GM19025 (cell line): ENCODE measurements at regions not wholly inside any gene's neighbourhood (a gene's known extent, or its start where the extent isn't known, plus 50 kb on each side); places are given as distances from the start of the nearest gene placed in this dataset.
"Not testable (repeated sequence)": the region's sequence is repeated elsewhere in the genome, so short reads cannot be mapped to it uniquely, and the experiment has no call there.

ENCODE experiments used
- ATAC-seq: cut with Tn5 transposase; IDR thresholded peaks from one replicate; pipeline ENCODE4 v1.9.1; 2021; ENCODE audit warnings: mild to moderate bottlenecking, low read depth, moderate library complexity; ENCODE audit not compliant: unreplicated experiment

- no peak for ATAC-seq
These were observed 790.2 kb downstream of the PRELID2 start for GRCh38 chr5:145044970-145045369.

GRCh38 chr5:145028626-145029025 is 806.5 kb downstream of the PRELID2 start:
- no peak for ATAC-seq

- no peak for ATAC-seq
These were observed 807.9 kb downstream of the PRELID2 start for GRCh38 chr5:145027286-145027685.

GRCh38 chr5:145025775-145026174 is 809.4 kb downstream of the PRELID2 start:
- no peak for ATAC-seq

GRCh38 chr5:145015146-145015545 is 820.0 kb downstream of the PRELID2 start:
- ATAC-seq: no peak

- no peak for ATAC-seq
These were observed 821.0 kb downstream of the PRELID2 start for GRCh38 chr5:145014109-145014508.

- ATAC-seq: no peak
These were observed 824.3 kb downstream of the PRELID2 start for GRCh38 chr5:145010834-145011233.

GRCh38 chr5:145008876-145009530 is 826.1 kb downstream of the PRELID2 start:
- no peak for ATAC-seq

- not testable (repeated sequence) for ATAC-seq
These were observed 823.7 kb downstream of the KCTD16 start for GRCh38 chr5:144994356-144994755.

GRCh38 chr5:144983101-144983500 is 812.4 kb downstream of the KCTD16 start:
- ATAC-seq: no peak

GRCh38 chr5:144979516-144980264 is 809.0 kb downstream of the KCTD16 start:
- no peak for ATAC-seq

- no peak for ATAC-seq
These were observed 801.6 kb downstream of the KCTD16 start for GRCh38 chr5:144972317-144972716.

GRCh38 chr5:144971108-144971850 is 800.6 kb downstream of the KCTD16 start:
- ATAC-seq: no peak

GRCh38 chr5:144960296-144960695 is 789.6 kb downstream of the KCTD16 start:
- no peak for ATAC-seq

GRCh38 chr5:144958002-144958401 is 787.3 kb downstream of the KCTD16 start:
- no peak for ATAC-seq

- ATAC-seq: no peak
These were observed 780.3 kb downstream of the KCTD16 start for GRCh38 chr5:144950996-144951395.

- ATAC-seq: no peak
These were observed 776.4 kb downstream of the KCTD16 start for GRCh38 chr5:144947023-144947422.

GRCh38 chr5:144945503-144945902 is 774.8 kb downstream of the KCTD16 start:
- no peak for ATAC-seq

GRCh38 chr5:144944936-144945335 is 774.3 kb downstream of the KCTD16 start:
- ATAC-seq: no peak

GRCh38 chr5:144941004-144941403 is 770.3 kb downstream of the KCTD16 start:
- ATAC-seq: no peak

- ATAC-seq: no peak
These were observed 747.7 kb downstream of the KCTD16 start for GRCh38 chr5:144918371-144918770.
